K562 (cell line): ENCODE measurements at regions not wholly inside any gene's neighbourhood (a gene's known extent, or its start where the extent isn't known, plus 50 kb on each side); places are given as distances from the start of the nearest gene placed in this dataset.

Source experiments
- ATAC-seq: fragments of 200-7000 bp; cut with Tn5 transposase; 3 replicates; pipeline ENCODE4 v1.9.1; 2020; ENCODE audit warnings: moderate library complexity
- BruUV-seq: library from RNA; stranded (reverse); fragments of 400-500 nt; replicated peaks from 2 replicates; lab custom pipeline; 2021; lab: Mats Ljungman, UMichigan
- CTCF ChIA-PET: fragments of 300-600 bp; formaldehyde crosslinking; extraction: SDS; loops from one replicate; lab custom pipeline; 2021; ENCODE audit warnings: low intra/inter-chr PET ratio; lab: Yijun Ruan, JAX
- POLR2A ChIA-PET: fragments of 300-600, 350-650 bp; sonication (Branson Sonifier 250); formaldehyde crosslinking; extraction: SDS; loops from one replicate; lab custom pipeline; 2021; ENCODE audit warnings: antibody characterized with exemption, inconsistent platforms; lab: Yijun Ruan, JAX
- DNase-seq, 4 experiments: peaks; one replicate each; pipeline versions ENCODE4 v3.0.0 to v3.0.0-alpha.2; 2011 to 2018; ENCODE audit warnings: low spot score in 3 of 4, mixed read lengths in 3 of 4; ENCODE audit errors: extremely low read depth in 1 of 4
- FAIRE-seq: peaks from 2 replicates; lab custom pipeline; 2011; peaks lifted over from hg19 to GRCh38; lab: Jason Lieb, UNC
- H2AFZ ChIP-seq: 2 replicates; pipeline ENCODE4 v1.6.0; 2011; ENCODE audit warnings: low read depth, low read length, control low read depth, inconsistent platforms
- H3K27ac ChIP-seq: fragments of 200-600 bp; 3 replicates; pipeline ENCODE4 v1.8.0; 2011; ENCODE audit warnings: low read depth, mild to moderate bottlenecking, control low read depth, inconsistent platforms, low read length, moderate library complexity, mixed read lengths; ENCODE audit errors: extremely low read depth
- H3K27me3 ChIP-seq, 2 experiments: fragments of 300-600 bp in 1 of 2; 2 replicates in 1 of 2; 3 replicates in 1 of 2; pipeline versions ENCODE4 v1.6.0 to v1.8.0; 2011; ENCODE audit warnings: inconsistent platforms in 2 of 2, low read length in 2 of 2, mild to moderate bottlenecking in 1 of 2, mixed read lengths in 1 of 2, moderate library complexity in 1 of 2; ENCODE audit not compliant: control insufficient read depth in 2 of 2, insufficient read depth in 2 of 2
- H3K36me3 ChIP-seq: fragments of 300-600 bp; 3 replicates; pipeline ENCODE4 v1.8.0; 2011; ENCODE audit warnings: mild to moderate bottlenecking, low read length, inconsistent platforms; ENCODE audit not compliant: control insufficient read depth, insufficient read depth
- H3K4me1 ChIP-seq, 2 experiments: fragments of 200-600 bp in 1 of 2; replicated peaks in 1 of 2; 2 replicates in 1 of 2; 3 replicates in 1 of 2; pipeline versions ENCODE4 v1.5.1 to v1.8.0; 2011; ENCODE audit warnings: inconsistent platforms in 2 of 2, low read length in 2 of 2, mild to moderate bottlenecking in 1 of 2, mixed read lengths in 1 of 2, moderate library complexity in 1 of 2; ENCODE audit not compliant: control insufficient read depth in 2 of 2, insufficient read depth in 2 of 2
- H3K4me2 ChIP-seq: 2 replicates; pipeline ENCODE4 v1.6.1; 2011; ENCODE audit warnings: low read length, control low read depth, inconsistent platforms, mixed read lengths; ENCODE audit not compliant: insufficient read depth
- H3K4me3 ChIP-seq: fragments of 200-600 bp; sonication (generic), shearing (Covaris generic); 2 replicates; pipeline ENCODE4 v1.5.1; 2016; ENCODE audit warnings: control low read depth, inconsistent platforms
- H3K79me2 ChIP-seq: fragments of 200-600 bp; 3 replicates; pipeline ENCODE4 v1.8.0; 2011; ENCODE audit warnings: low read length, inconsistent platforms; ENCODE audit not compliant: control insufficient read depth, insufficient read depth
- H3K9ac ChIP-seq, 2 experiments: 2 replicates each; pipeline versions ENCODE4 v1.6.0 to v1.6.1; 2011; ENCODE audit warnings: low read depth in 2 of 2, low read length in 2 of 2, control low read depth in 1 of 2, inconsistent platforms in 1 of 2, mild to moderate bottlenecking in 1 of 2, mixed read lengths in 1 of 2; ENCODE audit not compliant: insufficient read depth in 1 of 2
- H3K9me1 ChIP-seq: one replicate; pipeline ENCODE4 v1.6.0; 2011; ENCODE audit warnings: inconsistent platforms, mild to moderate bottlenecking, low read length, moderate library complexity; ENCODE audit not compliant: control insufficient read depth, insufficient read depth
- H3K9me3 ChIP-seq: replicated peaks from 2 replicates; pipeline ENCODE4 v1.5.1; 2011; ENCODE audit warnings: low read depth, low read length, inconsistent platforms; ENCODE audit not compliant: control insufficient read depth, insufficient read depth
- H4K20me1 ChIP-seq: replicated peaks from 2 replicates; pipeline ENCODE4 v1.6.1; 2011; ENCODE audit warnings: low read length, inconsistent platforms, mixed read lengths; ENCODE audit not compliant: control insufficient read depth, insufficient read depth
- ILK ChIP-seq: fragments of 450-650 bp; IDR thresholded peaks from 2 replicates; pipeline ENCODE4 v1.6.1; 2016; ENCODE audit warnings: missing genetic modification characterization, low read depth, mild to moderate bottlenecking, missing compliant biosample characterization, moderate library complexity, borderline replicate concordance
- NRF1 ChIP-seq, 2 experiments: fragments of 450-650 bp; IDR thresholded peaks in 1 of 2; conservative IDR thresholded peaks in 1 of 2; 2 replicates each; pipeline ENCODE4 v1.6.1; 2014; ENCODE audit warnings: mild to moderate bottlenecking in 2 of 2
- SPI1 ChIP-seq: IDR thresholded peaks from 2 replicates; pipeline ENCODE4 v1.6.1; 2011; ENCODE audit warnings: low read depth, low read length, control low read depth, borderline replicate concordance
- YY1 ChIP-seq, 3 experiments: IDR thresholded peaks; 2 replicates each; pipeline ENCODE4 v1.6.1; 2011; ENCODE audit warnings: low read length in 2 of 3, mild to moderate bottlenecking in 2 of 3, moderate library complexity in 2 of 3, borderline replicate concordance in 1 of 3, control low read depth in 1 of 3, low read depth in 1 of 3; ENCODE audit not compliant: insufficient read depth in 3 of 3, insufficient replicate concordance in 2 of 3, control insufficient read depth in 1 of 3, insufficient read length in 1 of 3; ENCODE audit errors: extremely low read depth in 1 of 3
- WGBS: fragments of 100-300 bp; shearing (Covaris generic); methylation state at CpG from one replicate; pipeline ENCODE4 v1.1.6; 2016; ENCODE audit warnings: low coverage, mixed read lengths; ENCODE audit not compliant: insufficient coverage; ENCODE audit errors: missing lambda C conversion rate; 5-methylcytosine and 5-hydroxymethylcytosine counted together
- in situ Hi-C: fragments of 300-500 bp; cut with MboI; formaldehyde crosslinking; loops from 4 replicates; pipeline ENCODE4 v1.15.0; 2018; ENCODE audit warnings: inconsistent platforms, mixed read lengths
- intact Hi-C: fragments of 100-400 bp; cut with micrococcal nuclease; formaldehyde crosslinking; loops from 2 replicates; pipeline ENCODE4 v1.14.2; 2022
- TF ChIP-seq, protein P1 (sequence below), 2 experiments: fragments of 450-650 bp; IDR thresholded peaks; 2 replicates each; pipeline ENCODE4 v1.6.1; 2016; ENCODE audit warnings: mild to moderate bottlenecking in 2 of 2, borderline replicate concordance in 1 of 2, low read depth in 1 of 2, moderate library complexity in 1 of 2

DNA sequence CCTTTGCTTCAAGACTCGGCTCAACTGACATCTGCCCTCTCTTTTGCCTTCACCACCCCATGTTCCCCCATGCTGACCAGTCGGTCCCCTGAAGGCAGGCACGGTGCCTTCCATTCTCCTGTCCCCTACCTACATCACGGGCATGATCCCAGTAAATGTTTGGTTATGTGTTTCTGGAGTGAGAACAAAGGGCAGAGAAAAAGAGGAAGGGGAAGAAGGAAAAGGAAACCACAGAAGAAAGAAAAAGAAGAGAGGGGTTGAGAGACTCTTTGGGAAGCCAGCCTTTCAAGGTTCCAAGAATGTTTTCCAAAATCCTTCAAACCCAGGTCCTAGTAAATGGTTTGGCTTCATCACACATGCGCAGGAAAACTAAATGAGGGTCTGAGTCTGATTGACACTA lies 84.9 kb downstream of the CDC7 start:
- peak overlapping the region; percentile 74 for H2AFZ ChIP-seq
- ChIA-PET POLR2A (interaction anchor here (0.8 kb wide), 1 partner anchor 10 kb away, joined by 5 read pairs; no protein-coding TSS in a partner anchor), CTCF (no interaction called here)
- WGBS, result 53% methylated on average over 5 of the region's 5 CpGs
- no peaks in the 10 kb centered on the region for H3K36me3 ChIP-seq
- no peaks in the 10 kb centered on the region for H3K9me1 ChIP-seq
- ATAC-seq, result no peak
- intact Hi-C loops, result no loop called here
- in situ Hi-C loops, result no loop called here
- H3K27me3 ChIP-seq, result no peaks in the 10 kb centered on the region
- no TSS peak for BruUV-seq
- no peaks in the 10 kb centered on the region for H3K9me3 ChIP-seq
- peak in 1 of 2 experiments; percentile 17; a peak in 1 of 4 replicates for TF ChIP-seq NRF1 (conservative IDR thresholded peaks at IDR 0.05 in 1 of 2, IDR thresholded peaks at IDR 0.05 in 1 of 2)
- TF ChIP-seq YY1 (IDR thresholded peaks at IDR 0.05; ENCODE audit: borderline replicate concordance in 1 of 3, control insufficient read depth in 1 of 3, extremely low read depth in 1 of 3, insufficient read depth in 3 of 3, insufficient read length in 1 of 3, insufficient replicate concordance in 2 of 3, low read depth in 1 of 3, low read length in 2 of 3), result no peak
- TF ChIP-seq ILK, result no peak
- peak; percentile 73; the same call in 1 of the 2 replicates for TF ChIP-seq SPI1
- TF ChIP-seq, protein P1, sequence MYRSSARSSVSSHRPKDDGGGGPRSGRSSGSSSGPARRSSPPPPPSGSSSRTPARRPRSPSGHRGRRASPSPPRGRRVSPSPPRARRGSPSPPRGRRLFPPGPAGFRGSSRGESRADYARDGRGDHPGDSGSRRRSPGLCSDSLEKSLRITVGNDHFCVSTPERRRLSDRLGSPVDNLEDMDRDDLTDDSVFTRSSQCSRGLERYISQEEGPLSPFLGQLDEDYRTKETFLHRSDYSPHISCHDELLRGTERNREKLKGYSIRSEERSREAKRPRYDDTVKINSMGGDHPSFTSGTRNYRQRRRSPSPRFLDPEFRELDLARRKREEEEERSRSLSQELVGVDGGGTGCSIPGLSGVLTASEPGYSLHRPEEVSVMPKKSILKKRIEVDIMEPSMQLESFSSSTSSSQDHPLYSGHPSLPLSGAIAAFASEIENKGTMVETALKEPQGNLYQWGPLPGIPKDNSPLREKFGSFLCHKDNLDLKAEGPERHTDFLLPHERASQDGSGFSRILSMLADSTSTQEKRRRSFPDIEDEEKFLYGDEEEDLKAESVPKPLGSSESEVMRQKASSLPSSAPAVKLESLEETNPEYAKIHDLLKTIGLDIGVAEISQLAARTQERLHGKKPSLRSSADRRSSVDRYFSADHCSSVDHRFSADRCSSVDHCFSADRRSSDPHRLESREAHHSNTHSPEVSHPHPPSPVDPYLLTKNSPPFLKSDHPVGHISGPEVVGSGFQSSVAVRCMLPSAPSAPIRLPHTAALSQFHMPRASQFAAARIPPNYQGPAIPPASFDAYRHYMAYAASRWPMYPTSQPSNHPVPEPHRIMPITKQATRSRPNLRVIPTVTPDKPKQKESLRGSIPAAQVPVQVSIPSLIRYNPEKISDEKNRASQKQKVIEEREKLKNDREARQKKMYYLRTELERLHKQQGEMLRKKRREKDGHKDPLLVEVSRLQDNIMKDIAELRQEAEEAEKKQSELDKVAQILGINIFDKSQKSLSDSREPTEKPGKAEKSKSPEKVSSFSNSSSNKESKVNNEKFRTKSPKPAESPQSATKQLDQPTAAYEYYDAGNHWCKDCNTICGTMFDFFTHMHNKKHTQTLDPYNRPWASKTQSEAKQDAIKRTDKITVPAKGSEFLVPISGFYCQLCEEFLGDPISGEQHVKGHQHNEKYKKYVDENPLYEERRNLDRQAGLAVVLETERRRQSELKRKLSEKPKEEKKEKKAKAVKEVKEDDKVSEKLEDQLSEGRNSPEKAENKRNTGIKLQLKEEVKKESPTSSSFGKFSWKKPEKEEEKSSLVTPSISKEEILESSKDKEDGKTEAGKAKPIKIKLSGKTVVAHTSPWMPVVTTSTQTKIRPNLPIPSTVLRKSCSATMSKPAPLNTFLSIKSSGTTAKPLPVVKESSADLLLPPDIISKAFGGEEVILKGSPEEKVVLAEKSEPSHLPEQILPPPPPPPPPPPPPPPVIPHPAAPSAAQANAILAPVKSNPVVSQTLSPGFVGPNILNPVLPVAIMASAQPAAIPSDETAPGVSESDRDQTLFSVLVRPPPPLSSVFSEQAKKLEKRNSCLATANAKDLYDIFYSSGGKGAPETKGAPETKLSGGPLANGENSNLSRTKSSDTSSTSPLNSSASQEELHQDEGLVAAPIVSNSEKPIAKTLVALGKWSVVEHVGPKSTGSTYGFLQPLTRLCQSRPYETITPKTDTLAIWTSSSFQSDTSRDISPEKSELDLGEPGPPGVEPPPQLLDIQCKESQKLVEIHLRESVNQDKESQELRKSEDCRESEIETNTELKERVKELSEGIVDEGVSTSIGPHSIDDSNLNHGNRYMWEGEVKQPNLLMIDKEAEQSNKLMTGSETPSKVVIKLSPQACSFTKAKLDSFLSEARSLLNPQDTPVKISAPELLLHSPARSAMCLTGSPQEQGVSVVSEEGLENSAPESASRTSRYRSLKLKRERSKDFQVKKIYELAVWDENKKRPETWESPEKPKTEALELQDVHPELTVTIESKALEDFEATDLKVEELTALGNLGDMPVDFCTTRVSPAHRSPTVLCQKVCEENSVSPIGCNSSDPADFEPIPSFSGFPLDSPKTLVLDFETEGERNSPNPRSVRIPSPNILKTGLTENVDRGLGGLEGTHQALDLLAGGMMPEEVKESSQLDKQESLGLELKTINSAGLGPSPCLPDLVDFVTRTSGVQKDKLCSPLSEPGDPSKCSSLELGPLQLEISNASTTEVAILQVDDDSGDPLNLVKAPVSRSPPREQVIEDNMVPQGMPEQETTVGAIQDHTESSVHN (IDR thresholded peaks at IDR 0.05; ENCODE audit: borderline replicate concordance in 1 of 2, low read depth in 1 of 2), result no peak
- H3K27ac ChIP-seq, result no peak overlapping the region
- no peaks in the 10 kb centered on the region for H3K79me2 ChIP-seq
- FAIRE-seq, result no peak
- no peak overlapping the region for H3K4me2 ChIP-seq
- no peak overlapping the region for H3K4me3 ChIP-seq
- H3K9ac ChIP-seq, result no peak overlapping the region; a peak in 1 of 4 replicates
- no peaks in the 10 kb centered on the region for H4K20me1 ChIP-seq
- DNase-seq, result no peak
- H3K4me1 ChIP-seq, result peaks cover 0 to 3% of the 10 kb centered on the region in 2 experiments; a peak in 2 of 5 replicates
